ENCODE measurements at regions not wholly inside any gene's neighbourhood (a gene's known extent, or its start where the extent isn't known, plus 50 kb on each side); places are given as distances from the start of the nearest gene placed in this dataset.

GRCh38 chr15:45834622-45835021 is 199.8 kb downstream of the SQOR start:
- no TSS peak for BruUV-seq (replicated peaks)
- POLR2A ChIA-PET, result no interaction called here
- no peak for DNase-seq (ENCODE audit: low read depth, low spot score)
- Histone ChIP-seq H3K4me1 (ENCODE audit: control insufficient read depth, insufficient read depth, low read length) (no peaks in the 10 kb centered on the region), H3K4me3 (ENCODE audit: low read depth in 2 of 2, low read length in 2 of 2) (no peak overlapping the region), H3K9me3 (ENCODE audit: control insufficient read depth, insufficient read depth, low read depth, low read length) (no peaks in the 10 kb centered on the region), H3K27me3 (ENCODE audit: control insufficient read depth, insufficient read depth, low read length) (no peaks in the 10 kb centered on the region), H3K27ac (ENCODE audit: low read length) (no peak overlapping the region), H3K36me3 (ENCODE audit: control insufficient read depth, insufficient read depth, low read length) (no peaks in the 10 kb centered on the region)
- no peak for TF ChIP-seq CTCF (IDR thresholded peaks at IDR 0.05)
- no peak for TF ChIP-seq SIN3A (IDR thresholded peaks at IDR 0.05; ENCODE audit: borderline replicate concordance, insufficient read depth, low read depth, low read length)
- TF ChIP-seq REST (IDR thresholded peaks at IDR 0.05; ENCODE audit: insufficient read depth in 1 of 2, low read depth in 2 of 2, low read length in 1 of 2), result no peak
- no peak for TF ChIP-seq POLR2AphosphoS5 (IDR thresholded peaks at IDR 0.05; ENCODE audit: low read depth, low read length)
- TF ChIP-seq TCF7L2 (IDR thresholded peaks at IDR 0.05; ENCODE audit: low read depth, low read length), result no peak
- in situ Hi-C loops (cut with HindIII; ENCODE audit: low pct_unique_long_range_greater_than_20kb, low sequenced_read_pairs) (no loop called here), intact Hi-C loops (cut with micrococcal nuclease; ENCODE audit: unreplicated experiment) (no loop called here)
- CTCF ChIA-PET, result no interaction called here
- no peak for ATAC-seq

GRCh38 chr15:45842151-45842550 is 207.3 kb downstream of the SQOR start:
- no peak overlapping the region for H3K4me3 ChIP-seq (ENCODE audit: low read depth in 2 of 2, low read length in 2 of 2)
- POLR2A ChIA-PET, result no interaction called here
- CTCF ChIA-PET, result no interaction called here
- BruUV-seq (replicated peaks), result no TSS peak
- intact Hi-C loops (cut with micrococcal nuclease; ENCODE audit: unreplicated experiment) (no loop called here), in situ Hi-C loops (cut with HindIII; ENCODE audit: low pct_unique_long_range_greater_than_20kb, low sequenced_read_pairs) (no loop called here)
- H3K27me3 ChIP-seq (ENCODE audit: control insufficient read depth, insufficient read depth, low read length), result no peaks in the 10 kb centered on the region
- ATAC-seq, result no peak
- H3K9me3 ChIP-seq (ENCODE audit: control insufficient read depth, insufficient read depth, low read depth, low read length), result no peaks in the 10 kb centered on the region
- no peak for TF ChIP-seq POLR2AphosphoS5 (IDR thresholded peaks at IDR 0.05; ENCODE audit: low read depth, low read length)
- TF ChIP-seq CTCF (IDR thresholded peaks at IDR 0.05), result no peak
- TF ChIP-seq SIN3A (IDR thresholded peaks at IDR 0.05; ENCODE audit: borderline replicate concordance, insufficient read depth, low read depth, low read length), result no peak
- no peak for TF ChIP-seq TCF7L2 (IDR thresholded peaks at IDR 0.05; ENCODE audit: low read depth, low read length)
- TF ChIP-seq REST (IDR thresholded peaks at IDR 0.05; ENCODE audit: insufficient read depth in 1 of 2, low read depth in 2 of 2, low read length in 1 of 2), result no peak
- no peaks in the 10 kb centered on the region for H3K36me3 ChIP-seq (ENCODE audit: control insufficient read depth, insufficient read depth, low read length)
- DNase-seq (ENCODE audit: low read depth, low spot score), result no peak
- H3K4me1 ChIP-seq (ENCODE audit: control insufficient read depth, insufficient read depth, low read length), result no peaks in the 10 kb centered on the region
- no peak overlapping the region for H3K27ac ChIP-seq (ENCODE audit: low read length)
